ENCODE measurements at regions not wholly inside any gene's neighbourhood (a gene's known extent, or its start where the extent isn't known, plus 50 kb on each side); places are given as distances from the start of the nearest gene placed in this dataset.

GRCh38 chr3:174639406-174639805 is 219.7 kb upstream of the NAALADL2 start:
- peaks cover 7% of the 10 kb centered on the region for H3K9me3 Mint-ChIP-seq
- H3K4me3 Mint-ChIP-seq: no peak overlapping the region
- POLR2A ChIA-PET: no interaction called here
- no peaks in the 10 kb centered on the region for H3K27me3 Mint-ChIP-seq
- H3K36me3 Mint-ChIP-seq (ENCODE audit: low read depth): no peaks in the 10 kb centered on the region
- CTCF ChIA-PET: no interaction called here
- no peak overlapping the region for H3K27ac Mint-ChIP-seq
- no peak for DNase-seq
- H3K4me1 Mint-ChIP-seq: no peaks in the 10 kb centered on the region

GRCh38 chr3:174639970-174640369 is 219.2 kb upstream of the NAALADL2 start:
- DNase-seq: no peak
- ChIA-PET POLR2A (no interaction called here), CTCF (no interaction called here)
- no peaks in the 10 kb centered on the region for H3K36me3 Mint-ChIP-seq (ENCODE audit: low read depth)
- H3K4me1 Mint-ChIP-seq: no peaks in the 10 kb centered on the region
- no peaks in the 10 kb centered on the region for H3K27me3 Mint-ChIP-seq
- no peak overlapping the region for H3K4me3 Mint-ChIP-seq
- H3K27ac Mint-ChIP-seq: no peak overlapping the region
- peaks cover 7% of the 10 kb centered on the region for H3K9me3 Mint-ChIP-seq

- CTCF ChIA-PET: no interaction called here
- no peaks in the 10 kb centered on the region for H3K27me3 Mint-ChIP-seq
- no peak for DNase-seq
- no peaks in the 10 kb centered on the region for H3K36me3 Mint-ChIP-seq (ENCODE audit: low read depth)
- H3K27ac Mint-ChIP-seq: no peak overlapping the region
- H3K4me3 Mint-ChIP-seq: no peak overlapping the region
- H3K4me1 Mint-ChIP-seq: no peaks in the 10 kb centered on the region
- peaks cover 7% of the 10 kb centered on the region for H3K9me3 Mint-ChIP-seq
- POLR2A ChIA-PET: no interaction called here
Measured at GRCh38 chr3:174640932-174641331, 218.2 kb upstream of the NAALADL2 start.

GRCh38 chr3:174644287-174644686 is 214.8 kb upstream of the NAALADL2 start:
- Mint-ChIP-seq H3K36me3 (ENCODE audit: low read depth) (no peaks in the 10 kb centered on the region), H3K27ac (no peak overlapping the region), H3K9me3 (peaks cover 6% of the 10 kb centered on the region), H3K4me1 (no peaks in the 10 kb centered on the region), H3K4me3 (no peak overlapping the region), H3K27me3 (no peaks in the 10 kb centered on the region)
- ChIA-PET POLR2A (no interaction called here), CTCF (no interaction called here)
- DNase-seq: no peak

- no peak overlapping the region for H3K4me3 Mint-ChIP-seq
- peaks cover 5% of the 10 kb centered on the region for H3K9me3 Mint-ChIP-seq
- H3K27me3 Mint-ChIP-seq: no peaks in the 10 kb centered on the region
- ChIA-PET POLR2A (no interaction called here), CTCF (no interaction called here)
- no peaks in the 10 kb centered on the region for H3K36me3 Mint-ChIP-seq (ENCODE audit: low read depth)
- H3K4me1 Mint-ChIP-seq: no peaks in the 10 kb centered on the region
- no peak for DNase-seq
- no peak overlapping the region for H3K27ac Mint-ChIP-seq
Measured at GRCh38 chr3:174651951-174652350, 207.2 kb upstream of the NAALADL2 start.

GRCh38 chr3:174659511-174659910 is 199.6 kb upstream of the NAALADL2 start:
- ChIA-PET POLR2A (no interaction called here), CTCF (no interaction called here)
- H3K9me3 Mint-ChIP-seq: peaks cover 11% of the 10 kb centered on the region
- H3K27me3 Mint-ChIP-seq: no peaks in the 10 kb centered on the region
- no peak overlapping the region for H3K4me3 Mint-ChIP-seq
- H3K27ac Mint-ChIP-seq: no peak overlapping the region
- H3K36me3 Mint-ChIP-seq (ENCODE audit: low read depth): no peaks in the 10 kb centered on the region
- H3K4me1 Mint-ChIP-seq: no peaks in the 10 kb centered on the region
- no peak for DNase-seq

- no peaks in the 10 kb centered on the region for H3K27me3 Mint-ChIP-seq
- H3K9me3 Mint-ChIP-seq: peaks cover 10% of the 10 kb centered on the region
- H3K27ac Mint-ChIP-seq: no peak overlapping the region
- ChIA-PET POLR2A (no interaction called here), CTCF (no interaction called here)
- H3K4me3 Mint-ChIP-seq: no peak overlapping the region
- no peaks in the 10 kb centered on the region for H3K36me3 Mint-ChIP-seq (ENCODE audit: low read depth)
- no peaks in the 10 kb centered on the region for H3K4me1 Mint-ChIP-seq
- DNase-seq: no peak
Measured at GRCh38 chr3:174662653-174663052, 196.5 kb upstream of the NAALADL2 start.

- Mint-ChIP-seq H3K4me1 (no peaks in the 10 kb centered on the region), H3K36me3 (ENCODE audit: low read depth) (no peaks in the 10 kb centered on the region), H3K9me3 (peaks cover 9% of the 10 kb centered on the region), H3K4me3 (no peak overlapping the region), H3K27me3 (no peaks in the 10 kb centered on the region), H3K27ac (no peak overlapping the region)
- POLR2A ChIA-PET: no interaction called here
- CTCF ChIA-PET: interaction anchor here (0.6 kb wide), 1 partner anchor 1077 kb away, joined by 5 read pairs; no protein-coding TSS in a partner anchor
- no peak for DNase-seq
Measured at GRCh38 chr3:174667386-174667785, 191.7 kb upstream of the NAALADL2 start.

- Mint-ChIP-seq H3K9me3 (peaks cover 4% of the 10 kb centered on the region), H3K27ac (no peak overlapping the region), H3K36me3 (ENCODE audit: low read depth) (no peaks in the 10 kb centered on the region), H3K4me1 (no peaks in the 10 kb centered on the region), H3K27me3 (no peaks in the 10 kb centered on the region), H3K4me3 (no peak overlapping the region)
- POLR2A ChIA-PET: no interaction called here
- no peak for DNase-seq
- CTCF ChIA-PET: no interaction called here
Measured at GRCh38 chr3:174675406-174675805, 183.7 kb upstream of the NAALADL2 start.

GRCh38 chr3:174681784-174682183 is 177.3 kb upstream of the NAALADL2 start:
- H3K4me3 Mint-ChIP-seq: no peak overlapping the region
- peaks cover 13% of the 10 kb centered on the region for H3K9me3 Mint-ChIP-seq
- no peak overlapping the region for H3K27ac Mint-ChIP-seq
- H3K36me3 Mint-ChIP-seq (ENCODE audit: low read depth): no peaks in the 10 kb centered on the region
- ChIA-PET CTCF (no interaction called here), POLR2A (no interaction called here)
- DNase-seq: no peak
- H3K27me3 Mint-ChIP-seq: no peaks in the 10 kb centered on the region
- H3K4me1 Mint-ChIP-seq: no peaks in the 10 kb centered on the region

GRCh38 chr3:174685796-174686195 is 173.3 kb upstream of the NAALADL2 start:
- Mint-ChIP-seq H3K4me3 (no peak overlapping the region), H3K36me3 (ENCODE audit: low read depth) (no peaks in the 10 kb centered on the region), H3K27me3 (no peaks in the 10 kb centered on the region), H3K4me1 (no peaks in the 10 kb centered on the region), H3K27ac (no peak overlapping the region), H3K9me3 (peaks cover 13% of the 10 kb centered on the region)
- CTCF ChIA-PET: no interaction called here
- DNase-seq: no peak
- POLR2A ChIA-PET: no interaction called here

- H3K4me1 Mint-ChIP-seq: no peaks in the 10 kb centered on the region
- no peak for DNase-seq
- no peaks in the 10 kb centered on the region for H3K9me3 Mint-ChIP-seq
- ChIA-PET CTCF (no interaction called here), POLR2A (no interaction called here)
- no peak overlapping the region for H3K4me3 Mint-ChIP-seq
- H3K27ac Mint-ChIP-seq: no peak overlapping the region
- H3K27me3 Mint-ChIP-seq: no peaks in the 10 kb centered on the region
- H3K36me3 Mint-ChIP-seq (ENCODE audit: low read depth): no peaks in the 10 kb centered on the region
Measured at GRCh38 chr3:174697310-174697709, 161.8 kb upstream of the NAALADL2 start.

- ChIA-PET POLR2A (no interaction called here), CTCF (no interaction called here)
- no peak for DNase-seq
- no peaks in the 10 kb centered on the region for H3K36me3 Mint-ChIP-seq (ENCODE audit: low read depth)
- H3K4me3 Mint-ChIP-seq: no peak overlapping the region
- H3K9me3 Mint-ChIP-seq: no peaks in the 10 kb centered on the region
- H3K27ac Mint-ChIP-seq: no peak overlapping the region
- H3K4me1 Mint-ChIP-seq: no peaks in the 10 kb centered on the region
- H3K27me3 Mint-ChIP-seq: no peaks in the 10 kb centered on the region
Measured at GRCh38 chr3:174700736-174701135, 158.4 kb upstream of the NAALADL2 start.

- Mint-ChIP-seq H3K27ac (no peak overlapping the region), H3K27me3 (no peaks in the 10 kb centered on the region), H3K36me3 (ENCODE audit: low read depth) (no peaks in the 10 kb centered on the region), H3K9me3 (no peaks in the 10 kb centered on the region), H3K4me1 (no peaks in the 10 kb centered on the region), H3K4me3 (no peak overlapping the region)
- ChIA-PET POLR2A (no interaction called here), CTCF (no interaction called here)
- DNase-seq: no peak
Measured at GRCh38 chr3:174710612-174711011, 148.5 kb upstream of the NAALADL2 start.

- no peaks in the 10 kb centered on the region for H3K36me3 Mint-ChIP-seq (ENCODE audit: low read depth)
- ChIA-PET CTCF (no interaction called here), POLR2A (no interaction called here)
- no peaks in the 10 kb centered on the region for H3K9me3 Mint-ChIP-seq
- DNase-seq: no peak
- no peaks in the 10 kb centered on the region for H3K27me3 Mint-ChIP-seq
- H3K27ac Mint-ChIP-seq: no peak overlapping the region
- H3K4me1 Mint-ChIP-seq: no peaks in the 10 kb centered on the region
- H3K4me3 Mint-ChIP-seq: no peak overlapping the region
Measured at GRCh38 chr3:174715386-174715785, 143.7 kb upstream of the NAALADL2 start.

Data from activated CD4-positive, alpha-beta memory T cell treated with anti-CD3 and anti-CD28 coated beads, Interleukin-2, amount 10 ng/mL, durations not matched to agents 7 days and 5 days (primary cell).